ENCODE measurements at regions not wholly inside any gene's neighbourhood (a gene's known extent, or its start where the extent isn't known, plus 50 kb on each side); places are given as distances from the start of the nearest gene placed in this dataset.

DNA sequence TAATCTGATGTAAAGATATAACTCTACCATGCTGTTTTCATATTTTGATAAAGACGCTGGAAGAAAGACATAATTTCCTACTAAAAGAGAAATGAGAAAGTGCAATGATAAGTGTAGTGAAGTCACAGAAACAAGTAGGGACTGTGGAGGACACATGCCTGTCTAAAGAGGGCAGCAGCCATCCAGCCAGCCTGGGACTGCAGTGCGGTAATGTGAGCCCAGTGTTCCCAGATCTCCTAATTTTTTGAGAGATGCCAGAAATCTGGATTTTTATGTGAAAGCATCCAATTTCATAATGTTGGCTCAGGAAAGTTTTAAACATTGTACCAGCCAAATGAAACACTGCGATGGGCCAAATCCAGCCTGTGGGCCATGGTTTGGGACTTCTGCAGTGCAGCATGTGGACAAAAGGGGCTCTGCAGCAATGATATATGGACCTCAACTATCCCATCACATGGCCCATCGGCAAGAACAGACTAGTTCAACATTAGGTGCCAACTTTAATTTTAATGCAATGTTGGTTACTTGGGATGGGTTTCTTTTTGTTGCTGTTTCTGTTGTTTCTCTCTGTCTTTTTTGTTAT, 329.5 kb downstream of the LTN1 start:
- Histone ChIP-seq H3K4me2 (replicated peaks; ENCODE audit: extremely low read depth, low read length, poor library complexity, severe bottlenecking) (no peak overlapping the region), H3K27ac (ENCODE audit: low read depth in 1 of 2, low read length in 2 of 2) (no peak overlapping the region), H3K27me3 (ENCODE audit: control insufficient read depth in 2 of 2, insufficient read depth in 2 of 2, low read length in 2 of 2) (no peaks in the 10 kb centered on the region), H3K4me1 (ENCODE audit: control insufficient read depth in 1 of 2, insufficient read depth in 2 of 2, low read length in 2 of 2) (no peaks in the 10 kb centered on the region), H3K9ac (ENCODE audit: insufficient read depth, low read length, poor library complexity, severe bottlenecking) (no peak overlapping the region), H3K36me3 (replicated peaks in 1 of 2; ENCODE audit: control insufficient read depth in 1 of 2, insufficient read depth in 2 of 2, low read length in 2 of 2) (no peaks in the 10 kb centered on the region), H4K20me1 (ENCODE audit: insufficient read depth, low read length) (no peaks in the 10 kb centered on the region), H2AFZ (ENCODE audit: insufficient read depth, low read depth, low read length, poor library complexity, severe bottlenecking) (no peak overlapping the region), H3K9me3 (replicated peaks in 1 of 2; ENCODE audit: control insufficient read depth in 1 of 2, insufficient read depth in 1 of 2, low read length in 2 of 2) (no peaks in the 10 kb centered on the region), H3K4me3 (replicated peaks in 1 of 3; ENCODE audit: low read depth in 2 of 3, low read length in 3 of 3) (no peak overlapping the region), H3K79me2 (ENCODE audit: insufficient read depth, low read length) (no peaks in the 10 kb centered on the region)
- Mint-ChIP-seq H3K4me3 (no peak overlapping the region), H3K36me3 (no peaks in the 10 kb centered on the region), H3K4me1 (no peaks in the 10 kb centered on the region), H3K27me3 (ENCODE audit: low read depth in 3 of 3) (no peaks in the 10 kb centered on the region), H3K27ac (no peak overlapping the region), H3K9me3 (peaks cover 0 to 14% (median 6%) of the 10 kb centered on the region in 7 donors)
- TF ChIP-seq, protein P1, sequence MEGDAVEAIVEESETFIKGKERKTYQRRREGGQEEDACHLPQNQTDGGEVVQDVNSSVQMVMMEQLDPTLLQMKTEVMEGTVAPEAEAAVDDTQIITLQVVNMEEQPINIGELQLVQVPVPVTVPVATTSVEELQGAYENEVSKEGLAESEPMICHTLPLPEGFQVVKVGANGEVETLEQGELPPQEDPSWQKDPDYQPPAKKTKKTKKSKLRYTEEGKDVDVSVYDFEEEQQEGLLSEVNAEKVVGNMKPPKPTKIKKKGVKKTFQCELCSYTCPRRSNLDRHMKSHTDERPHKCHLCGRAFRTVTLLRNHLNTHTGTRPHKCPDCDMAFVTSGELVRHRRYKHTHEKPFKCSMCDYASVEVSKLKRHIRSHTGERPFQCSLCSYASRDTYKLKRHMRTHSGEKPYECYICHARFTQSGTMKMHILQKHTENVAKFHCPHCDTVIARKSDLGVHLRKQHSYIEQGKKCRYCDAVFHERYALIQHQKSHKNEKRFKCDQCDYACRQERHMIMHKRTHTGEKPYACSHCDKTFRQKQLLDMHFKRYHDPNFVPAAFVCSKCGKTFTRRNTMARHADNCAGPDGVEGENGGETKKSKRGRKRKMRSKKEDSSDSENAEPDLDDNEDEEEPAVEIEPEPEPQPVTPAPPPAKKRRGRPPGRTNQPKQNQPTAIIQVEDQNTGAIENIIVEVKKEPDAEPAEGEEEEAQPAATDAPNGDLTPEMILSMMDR (IDR thresholded peaks at IDR 0.05): no peak
- 100% methylated on average over 2 of the region's 4 CpGs for WGBS (ENCODE audit: insufficient coverage)
- intact Hi-C loops (cut with micrococcal nuclease): no loop called here
- no peak for DNase-seq

DNA sequence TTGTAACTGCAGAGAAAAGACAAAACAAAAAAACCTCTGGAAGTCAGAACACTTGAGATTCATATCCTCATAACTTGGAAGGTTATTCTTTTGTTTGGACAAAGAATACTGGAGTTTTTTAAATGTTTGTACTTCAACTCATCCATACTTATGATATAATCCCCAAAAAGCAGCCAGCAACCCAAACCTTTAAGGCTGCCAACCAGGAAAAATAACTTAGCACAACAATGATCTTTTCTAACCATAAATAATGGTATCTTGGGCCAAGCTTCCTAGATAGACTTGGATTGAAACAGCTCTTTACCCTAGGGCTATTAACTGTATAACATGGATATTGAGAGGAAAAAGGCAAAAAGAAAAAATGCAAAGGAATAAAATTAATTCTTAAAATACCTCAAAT, 335.1 kb downstream of the LTN1 start:
- Mint-ChIP-seq H3K4me1 (no peaks in the 10 kb centered on the region), H3K9me3 (peaks cover 0 to 3% (median 0%) of the 10 kb centered on the region in 7 donors), H3K4me3 (no peak overlapping the region), H3K27me3 (ENCODE audit: low read depth in 3 of 3) (peaks cover 0 to 2% (median 0%) of the 10 kb centered on the region in 3 donors), H3K36me3 (no peaks in the 10 kb centered on the region), H3K27ac (no peak overlapping the region)
- Histone ChIP-seq H3K4me2 (replicated peaks; ENCODE audit: extremely low read depth, low read length, poor library complexity, severe bottlenecking) (no peak overlapping the region), H3K79me2 (ENCODE audit: insufficient read depth, low read length) (no peaks in the 10 kb centered on the region), H4K20me1 (ENCODE audit: insufficient read depth, low read length) (no peaks in the 10 kb centered on the region), H3K27ac (ENCODE audit: low read depth in 1 of 2, low read length in 2 of 2) (no peak overlapping the region), H3K36me3 (replicated peaks in 1 of 2; ENCODE audit: control insufficient read depth in 1 of 2, insufficient read depth in 2 of 2, low read length in 2 of 2) (no peaks in the 10 kb centered on the region), H3K27me3 (ENCODE audit: control insufficient read depth in 2 of 2, insufficient read depth in 2 of 2, low read length in 2 of 2) (no peaks in the 10 kb centered on the region), H3K4me1 (ENCODE audit: control insufficient read depth in 1 of 2, insufficient read depth in 2 of 2, low read length in 2 of 2) (no peaks in the 10 kb centered on the region), H2AFZ (ENCODE audit: insufficient read depth, low read depth, low read length, poor library complexity, severe bottlenecking) (no peak overlapping the region), H3K9me3 (replicated peaks in 1 of 2; ENCODE audit: control insufficient read depth in 1 of 2, insufficient read depth in 1 of 2, low read length in 2 of 2) (no peaks in the 10 kb centered on the region), H3K4me3 (replicated peaks in 1 of 3; ENCODE audit: low read depth in 2 of 3, low read length in 3 of 3) (no peak overlapping the region), H3K9ac (ENCODE audit: insufficient read depth, low read length, poor library complexity, severe bottlenecking) (no peak overlapping the region)
- TF ChIP-seq, protein P1 (IDR thresholded peaks at IDR 0.05): no peak
- intact Hi-C loops (cut with micrococcal nuclease): no loop called here
- no peak for DNase-seq
